CD4-positive, alpha-beta memory T cell (primary cell): ENCODE measurements at regions not wholly inside any gene's neighbourhood (a gene's known extent, or its start where the extent isn't known, plus 50 kb on each side); places are given as distances from the start of the nearest gene placed in this dataset.

Source experiments
- CTCF ChIA-PET: fragments of 350-600 bp; sonication (Branson Sonifier 250); formaldehyde crosslinking; loops from one replicate; lab custom pipeline; 2021; ENCODE audit warnings: inconsistent platforms; ENCODE audit not compliant: partially characterized antibody; lab: Charles Lee
- POLR2A ChIA-PET: fragments of 350-600 bp; sonication (Branson Sonifier 250); formaldehyde crosslinking; loops from one replicate; lab custom pipeline; 2021; ENCODE audit not compliant: partially characterized antibody; lab: Charles Lee
- DNase-seq, 5 donors: peaks; one replicate each; pipeline versions ENCODE4 v3.0.0 to v3.0.0-alpha.2; 2020 to 2022; ENCODE audit warnings: mixed read lengths in 1 of 5
- H3K27ac ChIP-seq: one replicate; pipeline ENCODE4 v1.7.0; 2013; ENCODE audit warnings: low read depth, low read length
- H3K27me3 ChIP-seq: 2 replicates; pipeline ENCODE4 v1.7.0; 2013; ENCODE audit warnings: mild to moderate bottlenecking, low read length, moderate library complexity; ENCODE audit not compliant: insufficient read depth
- H3K36me3 ChIP-seq: 2 replicates; pipeline ENCODE4 v1.7.0; 2013; ENCODE audit warnings: mild to moderate bottlenecking, low read length, moderate library complexity; ENCODE audit not compliant: insufficient read depth
- H3K4me1 ChIP-seq: 2 replicates; pipeline ENCODE4 v1.7.0; 2013; ENCODE audit warnings: mild to moderate bottlenecking, low read length, moderate library complexity; ENCODE audit not compliant: insufficient read depth
- H3K4me3 ChIP-seq, 2 donors: one replicate each; pipeline ENCODE4 v1.7.0; 2013; ENCODE audit warnings: low read length in 2 of 2, mild to moderate bottlenecking in 1 of 2
- H3K9me3 ChIP-seq, 2 donors: one replicate each; pipeline ENCODE4 v1.7.0; 2013; ENCODE audit warnings: low read length in 2 of 2, control low read depth in 1 of 2; ENCODE audit not compliant: control insufficient read depth in 1 of 2
- H3K27ac Mint-ChIP-seq, 7 donors: one replicate each; pipeline ENCODE4 v1.8.0; 2020 to 2021; ENCODE audit warnings: mixed read lengths in 7 of 7, mild to moderate bottlenecking in 6 of 7, inconsistent platforms in 3 of 7, moderate library complexity in 3 of 7
- H3K27me3 Mint-ChIP-seq, 2 donors: one replicate each; pipeline ENCODE4 v1.8.0; 2020 to 2021; ENCODE audit warnings: mixed read lengths in 2 of 2
- H3K36me3 Mint-ChIP-seq, 2 donors: one replicate each; pipeline ENCODE4 v1.8.0; 2020 to 2021; ENCODE audit warnings: mixed read lengths in 2 of 2, inconsistent platforms in 1 of 2, mild to moderate bottlenecking in 1 of 2
- H3K4me1 Mint-ChIP-seq, 4 donors: one replicate each; pipeline ENCODE4 v1.8.0; 2020 to 2021; ENCODE audit warnings: mixed read lengths in 4 of 4, mild to moderate bottlenecking in 1 of 4
- H3K4me3 Mint-ChIP-seq, 8 donors: one replicate each; pipeline ENCODE4 v1.8.0; 2020 to 2021; ENCODE audit warnings: mixed read lengths in 8 of 8, mild to moderate bottlenecking in 7 of 8, moderate library complexity in 6 of 8, inconsistent platforms in 3 of 8
- H3K9me3 Mint-ChIP-seq, 8 donors: one replicate each; pipeline ENCODE4 v1.8.0; 2020 to 2021; ENCODE audit warnings: mixed read lengths in 8 of 8, mild to moderate bottlenecking in 5 of 8, inconsistent platforms in 3 of 8, moderate library complexity in 1 of 8
- intact Hi-C: fragments of 100-400 bp; cut with micrococcal nuclease; formaldehyde crosslinking; loops from one replicate; pipeline ENCODE4 v1.15.1; 2023

- Histone ChIP-seq H3K27ac (no peak overlapping the region), H3K36me3 (no peaks in the 10 kb centered on the region), H3K4me1 (no peaks in the 10 kb centered on the region), H3K9me3 (no peaks in the 10 kb centered on the region), H3K27me3 (no peaks in the 10 kb centered on the region), H3K4me3 (no peak overlapping the region)
- ChIA-PET POLR2A (no interaction called here), CTCF (no interaction called here)
- Mint-ChIP-seq H3K4me3 (no peak overlapping the region), H3K9me3 (no peaks in the 10 kb centered on the region), H3K27me3 (peaks cover 0 to 4% of the 10 kb centered on the region in 2 donors), H3K36me3 (no peaks in the 10 kb centered on the region), H3K4me1 (peaks cover 0 to 3% (median 0%) of the 10 kb centered on the region in 4 donors), H3K27ac (no peak overlapping the region)
- DNase-seq = no peak
- intact Hi-C loops = no loop called here
Observed at GRCh38 chr5:173711466-173711865, 95.0 kb upstream of the BOD1 start.

- H3K4me1 Mint-ChIP-seq = peaks cover 0 to 3% (median 0%) of the 10 kb centered on the region in 4 donors
- H3K4me3 Mint-ChIP-seq = no peak overlapping the region
- Histone ChIP-seq H3K9me3 (no peaks in the 10 kb centered on the region), H3K36me3 (no peaks in the 10 kb centered on the region), H3K27ac (no peak overlapping the region), H3K4me1 (no peaks in the 10 kb centered on the region), H3K4me3 (no peak overlapping the region), H3K27me3 (no peaks in the 10 kb centered on the region)
- no peak for DNase-seq
- intact Hi-C loops = no loop called here
- ChIA-PET CTCF (no interaction called here), POLR2A (no interaction called here)
- H3K36me3 Mint-ChIP-seq = no peaks in the 10 kb centered on the region
- no peaks in the 10 kb centered on the region for H3K9me3 Mint-ChIP-seq
- H3K27ac Mint-ChIP-seq = no peak overlapping the region
- H3K27me3 Mint-ChIP-seq = peaks cover 0 to 5% of the 10 kb centered on the region in 2 donors
Observed at GRCh38 chr5:173712609-173713175, 96.2 kb upstream of the BOD1 start.

GRCh38 chr5:173714551-173715428 lies 98.3 kb upstream of the BOD1 start:
- no peak for DNase-seq
- ChIA-PET POLR2A (no interaction called here), CTCF (no interaction called here)
- H3K9me3 ChIP-seq = no peaks in the 10 kb centered on the region
- H3K27me3 ChIP-seq = no peaks in the 10 kb centered on the region
- peaks cover 0 to 5% of the 10 kb centered on the region in 2 donors for H3K27me3 Mint-ChIP-seq
- H3K36me3 Mint-ChIP-seq = no peaks in the 10 kb centered on the region
- H3K36me3 ChIP-seq = no peaks in the 10 kb centered on the region
- H3K4me1 Mint-ChIP-seq = peaks cover 0 to 3% (median 0%) of the 10 kb centered on the region in 4 donors
- no peak overlapping the region for H3K4me3 Mint-ChIP-seq
- H3K27ac ChIP-seq = no peak overlapping the region
- no peaks in the 10 kb centered on the region for H3K4me1 ChIP-seq
- no peak overlapping the region for H3K4me3 ChIP-seq
- intact Hi-C loops = no loop called here
- H3K9me3 Mint-ChIP-seq = peaks cover 0 to under 1% (median 0%) of the 10 kb centered on the region in 8 donors
- H3K27ac Mint-ChIP-seq = no peak overlapping the region

GRCh38 chr5:173715607-173716006 lies 99.2 kb upstream of the BOD1 start:
- H3K27ac ChIP-seq = no peak overlapping the region
- no peaks in the 10 kb centered on the region for H3K27me3 ChIP-seq
- H3K9me3 ChIP-seq = no peaks in the 10 kb centered on the region
- intact Hi-C loops = no loop called here
- peaks cover 0 to 3% (median 0%) of the 10 kb centered on the region in 8 donors for H3K9me3 Mint-ChIP-seq
- H3K4me3 Mint-ChIP-seq = no peak overlapping the region
- no peaks in the 10 kb centered on the region for H3K36me3 ChIP-seq
- peaks cover 0 to 3% (median 0%) of the 10 kb centered on the region in 4 donors for H3K4me1 Mint-ChIP-seq
- no peaks in the 10 kb centered on the region for H3K4me1 ChIP-seq
- peaks cover 0 to 5% of the 10 kb centered on the region in 2 donors for H3K27me3 Mint-ChIP-seq
- no peaks in the 10 kb centered on the region for H3K36me3 Mint-ChIP-seq
- ChIA-PET CTCF (no interaction called here), POLR2A (no interaction called here)
- no peak for DNase-seq
- no peak overlapping the region for H3K4me3 ChIP-seq
- no peak overlapping the region for H3K27ac Mint-ChIP-seq

GRCh38 chr5:173716058-173716682 lies 99.7 kb upstream of the BOD1 start:
- Histone ChIP-seq H3K4me1 (no peaks in the 10 kb centered on the region), H3K27me3 (no peaks in the 10 kb centered on the region), H3K9me3 (no peaks in the 10 kb centered on the region), H3K36me3 (no peaks in the 10 kb centered on the region), H3K4me3 (no peak overlapping the region), H3K27ac (no peak overlapping the region)
- intact Hi-C loops = no loop called here
- POLR2A ChIA-PET = no interaction called here
- H3K36me3 Mint-ChIP-seq = no peaks in the 10 kb centered on the region
- H3K4me3 Mint-ChIP-seq = no peak overlapping the region
- H3K4me1 Mint-ChIP-seq = peaks cover 0 to 3% (median 0%) of the 10 kb centered on the region in 4 donors
- H3K27me3 Mint-ChIP-seq = peaks cover 0 to 6% of the 10 kb centered on the region in 2 donors
- CTCF ChIA-PET = no interaction called here
- H3K9me3 Mint-ChIP-seq = peaks cover 0 to 3% (median 0%) of the 10 kb centered on the region in 8 donors
- DNase-seq = no peak
- no peak overlapping the region for H3K27ac Mint-ChIP-seq

GRCh38 chr5:173717959-173718358 lies 101.5 kb upstream of the BOD1 start:
- Histone ChIP-seq H3K4me3 (no peak overlapping the region), H3K9me3 (no peaks in the 10 kb centered on the region), H3K36me3 (no peaks in the 10 kb centered on the region), H3K27ac (no peak overlapping the region), H3K4me1 (no peaks in the 10 kb centered on the region), H3K27me3 (no peaks in the 10 kb centered on the region)
- DNase-seq = no peak
- Mint-ChIP-seq H3K27me3 (peaks cover 0 to 16% of the 10 kb centered on the region in 2 donors), H3K9me3 (peaks cover 0 to 3% (median 0%) of the 10 kb centered on the region in 8 donors), H3K4me3 (no peak overlapping the region), H3K27ac (no peak overlapping the region), H3K4me1 (no peaks in the 10 kb centered on the region), H3K36me3 (no peaks in the 10 kb centered on the region)
- intact Hi-C loops = no loop called here
- ChIA-PET CTCF (no interaction called here), POLR2A (no interaction called here)

- ChIA-PET POLR2A (no interaction called here), CTCF (no interaction called here)
- Mint-ChIP-seq H3K36me3 (no peaks in the 10 kb centered on the region), H3K27me3 (peaks cover 0 to 16% of the 10 kb centered on the region in 2 donors), H3K27ac (no peak overlapping the region), H3K4me1 (no peaks in the 10 kb centered on the region), H3K4me3 (no peak overlapping the region), H3K9me3 (peaks cover 0 to 3% (median 0%) of the 10 kb centered on the region in 8 donors)
- Histone ChIP-seq H3K4me3 (no peak overlapping the region), H3K9me3 (no peaks in the 10 kb centered on the region), H3K4me1 (no peaks in the 10 kb centered on the region), H3K36me3 (no peaks in the 10 kb centered on the region), H3K27ac (no peak overlapping the region), H3K27me3 (no peaks in the 10 kb centered on the region)
- intact Hi-C loops = no loop called here
- DNase-seq = no peak
Observed at GRCh38 chr5:173718469-173718868, 102.0 kb upstream of the BOD1 start.
